Stimulated activated CD8-positive, alpha-beta memory T cell treated with anti-CD3 and anti-CD28 coated beads, Interleukin-7, amount 100 ng/mL, for 24 hours (primary cell): ENCODE measurements at regions not wholly inside any gene's neighbourhood (a gene's known extent, or its start where the extent isn't known, plus 50 kb on each side); places are given as distances from the start of the nearest gene placed in this dataset.

Experiments
- DNase-seq: peaks from one replicate; pipeline ENCODE4 v3.0.0-alpha.2; 2020; ENCODE audit warnings: low read depth

- no peak for DNase-seq
Measured at GRCh38 chr4:181416966-181417365, 826.2 kb upstream of the TENM3 start.

GRCh38 chr4:181418496-181418895, 824.7 kb upstream of the TENM3 start:
- DNase-seq: no peak

- no peak for DNase-seq
Measured at GRCh38 chr4:181420950-181421349, 822.3 kb upstream of the TENM3 start.

GRCh38 chr4:181424362-181425016, 818.7 kb upstream of the TENM3 start:
- no peak for DNase-seq

- no peak for DNase-seq
Measured at GRCh38 chr4:181427076-181427475, 816.1 kb upstream of the TENM3 start.

- no peak for DNase-seq
Measured at GRCh38 chr4:181431006-181431405, 812.2 kb upstream of the TENM3 start.

- no peak for DNase-seq
Measured at GRCh38 chr4:181431661-181432060, 811.5 kb upstream of the TENM3 start.

- DNase-seq: no peak
Measured at GRCh38 chr4:181432335-181432734, 810.9 kb upstream of the TENM3 start.

GRCh38 chr4:181437895-181438294, 805.3 kb upstream of the TENM3 start:
- DNase-seq: no peak

- no peak for DNase-seq
Measured at GRCh38 chr4:181438641-181439040, 804.6 kb upstream of the TENM3 start.

GRCh38 chr4:181443021-181443420, 800.2 kb upstream of the TENM3 start:
- no peak for DNase-seq

- DNase-seq: no peak
Measured at GRCh38 chr4:181465826-181466225, 777.4 kb upstream of the TENM3 start.

- DNase-seq: no peak
Measured at GRCh38 chr4:181468451-181468850, 774.8 kb upstream of the TENM3 start.

- no peak for DNase-seq
Measured at GRCh38 chr4:181470306-181470705, 772.9 kb upstream of the TENM3 start.

GRCh38 chr4:181475359-181475758, 767.8 kb upstream of the TENM3 start:
- no peak for DNase-seq

- DNase-seq: no peak
Measured at GRCh38 chr4:181475781-181476507, 767.3 kb upstream of the TENM3 start.

GRCh38 chr4:181476508-181476890, 766.7 kb upstream of the TENM3 start:
- DNase-seq: no peak

GRCh38 chr4:181477591-181477990, 765.6 kb upstream of the TENM3 start:
- no peak for DNase-seq

- DNase-seq: no peak
Measured at GRCh38 chr4:181478656-181479055, 764.5 kb upstream of the TENM3 start.

GRCh38 chr4:181479141-181479540, 764.1 kb upstream of the TENM3 start:
- DNase-seq: no peak

GRCh38 chr4:181484396-181484795, 758.8 kb upstream of the TENM3 start:
- no peak for DNase-seq

GRCh38 chr4:181488926-181489325, 754.3 kb upstream of the TENM3 start:
- DNase-seq: no peak

- DNase-seq: no peak
Measured at GRCh38 chr4:181498148-181498547, 745.1 kb upstream of the TENM3 start.

- no peak for DNase-seq
Measured at GRCh38 chr4:181502611-181503010, 740.6 kb upstream of the TENM3 start.
